ENCODE measurements at regions not wholly inside any gene's neighbourhood (a gene's known extent, or its start where the extent isn't known, plus 50 kb on each side); places are given as distances from the start of the nearest gene placed in this dataset.
A peak's percentile ranks its signal among the peaks of the same experiment; 100 is the strongest.
"Not testable (repeated sequence)": the region's sequence is repeated elsewhere in the genome, so short reads cannot be mapped to it uniquely, and the experiment has no call there.

GRCh38 chr7:133132906-133133305 lies 51.0 kb upstream of the CHCHD3 start:
- ATAC-seq (no peak), DNase-seq (no peak)
- intact Hi-C loops (cut with DNase I): no loop called here

GRCh38 chr7:133134810-133135209 lies 52.9 kb upstream of the CHCHD3 start:
- ATAC-seq (no peak), DNase-seq (no peak)
- intact Hi-C loops (cut with DNase I): no loop called here

GRCh38 chr7:133135451-133135850 lies 53.6 kb upstream of the CHCHD3 start:
- no peak for DNase-seq
- intact Hi-C loops (cut with DNase I): no loop called here
- no peak for ATAC-seq

GRCh38 chr7:133139350-133139749 lies 57.5 kb upstream of the CHCHD3 start:
- ATAC-seq (peak in 1 of 2 donors; percentile 47), DNase-seq (no peak)
- intact Hi-C loops (cut with DNase I): no loop called here

- no peak for ATAC-seq
- intact Hi-C loops (cut with DNase I): no loop called here
- no peak for DNase-seq
Measured at GRCh38 chr7:133139801-133140200, 57.9 kb upstream of the CHCHD3 start.

- intact Hi-C loops (cut with DNase I): no loop called here
- DNase-seq: no peak
- ATAC-seq: no peak
Measured at GRCh38 chr7:133140994-133141595, 59.2 kb upstream of the CHCHD3 start.

GRCh38 chr7:133150760-133151159 lies 68.9 kb upstream of the CHCHD3 start:
- intact Hi-C loops (cut with DNase I): no loop called here
- ATAC-seq: no peak
- DNase-seq: no peak

- intact Hi-C loops (cut with DNase I): no loop called here
- DNase-seq: no peak
Measured at GRCh38 chr7:133152875-133153274, 71.0 kb upstream of the CHCHD3 start.

GRCh38 chr7:133155146-133155545 lies 73.3 kb upstream of the CHCHD3 start:
- DNase-seq: no peak
- intact Hi-C loops (cut with DNase I): no loop called here
- ATAC-seq: no peak

More at GRCh38 chr7:133152875-133153274, 71.0 kb upstream of the CHCHD3 start:
- ATAC-seq: no peak

- no peak for DNase-seq
- intact Hi-C loops (cut with DNase I): no loop called here
- no peak for ATAC-seq
Measured at GRCh38 chr7:133155642-133156041, 73.8 kb upstream of the CHCHD3 start.

- intact Hi-C loops (cut with DNase I): no loop called here
- DNase-seq (no peak), ATAC-seq (no peak)
Measured at GRCh38 chr7:133157045-133157444, 75.2 kb upstream of the CHCHD3 start.

- intact Hi-C loops (cut with DNase I): no loop called here
- no peak for ATAC-seq
- no peak for DNase-seq
Measured at GRCh38 chr7:133164498-133164897, 82.6 kb upstream of the CHCHD3 start.

GRCh38 chr7:133165001-133165400 lies 83.1 kb upstream of the CHCHD3 start:
- intact Hi-C loops (cut with DNase I): no loop called here
- ATAC-seq (no peak), DNase-seq (no peak)

GRCh38 chr7:133165529-133165928 lies 83.6 kb upstream of the CHCHD3 start:
- ATAC-seq (no peak), DNase-seq (no peak)
- intact Hi-C loops (cut with DNase I): no loop called here

- DNase-seq: no peak
- intact Hi-C loops (cut with DNase I): no loop called here
- ATAC-seq: no peak
Measured at GRCh38 chr7:133167300-133167699, 85.4 kb upstream of the CHCHD3 start.

- DNase-seq; intact Hi-C loops (cut with DNase I); ATAC-seq: not testable (repeated sequence)
Measured at GRCh38 chr7:133169167-133169822, 83.6 kb upstream of the EXOC4 start.

GRCh38 chr7:133177476-133177875 lies 75.4 kb upstream of the EXOC4 start:
- ATAC-seq; DNase-seq; intact Hi-C loops (cut with DNase I): not testable (repeated sequence)

- intact Hi-C loops (cut with DNase I): no loop called here
- DNase-seq: no peak
- ATAC-seq: peak in 1 of 2 donors; percentile 92
Measured at GRCh38 chr7:133180717-133181116, 72.2 kb upstream of the EXOC4 start.

- DNase-seq: no peak
- ATAC-seq: no peak
- intact Hi-C loops (cut with DNase I): no loop called here
Measured at GRCh38 chr7:133183042-133183794, 69.7 kb upstream of the EXOC4 start.

- intact Hi-C loops (cut with DNase I): no loop called here
- DNase-seq (no peak), ATAC-seq (no peak)
Measured at GRCh38 chr7:133183969-133184368, 68.9 kb upstream of the EXOC4 start.

GRCh38 chr7:133185512-133185911 lies 67.4 kb upstream of the EXOC4 start:
- DNase-seq (no peak), ATAC-seq (no peak)
- intact Hi-C loops (cut with DNase I): no loop called here
